Keratinocyte (primary cell): ENCODE measurements at regions not wholly inside any gene's neighbourhood (a gene's known extent, or its start where the extent isn't known, plus 50 kb on each side); places are given as distances from the start of the nearest gene placed in this dataset.

Source experiments
- CTCF ChIP-seq, 3 experiments: IDR thresholded peaks in 1 of 3; conservative IDR thresholded peaks in 1 of 3; optimal IDR thresholded peaks in 1 of 3; 2 replicates in 2 of 3; 3 replicates in 1 of 3; pipeline versions ENCODE3 to v1.5.1; 2011; ENCODE audit warnings: low read length in 3 of 3, mild to moderate bottlenecking in 3 of 3, moderate library complexity in 2 of 3, control low read depth in 1 of 3, inconsistent platforms in 1 of 3; ENCODE audit not compliant: insufficient read depth in 2 of 3; ENCODE audit errors: extremely low read depth in 1 of 3
- EZH2 ChIP-seq: IDR thresholded peaks from one replicate; pipeline ENCODE4 v1.6.1; 2012; ENCODE audit warnings: inconsistent platforms, mild to moderate bottlenecking, low read length, moderate library complexity

GRCh38 chr11:33994937-33995336, 56.6 kb upstream of the CAPRIN1 start:
- TF ChIP-seq CTCF (optimal IDR thresholded peaks at IDR 0.05 in 1 of 3, IDR thresholded peaks at IDR 0.05 in 1 of 3, conservative IDR thresholded peaks at IDR 0.05 in 1 of 3; ENCODE audit: extremely low read depth in 1 of 3, insufficient read depth in 2 of 3, low read length in 3 of 3) (no peak), EZH2 (no peak)
